HG03196 (cell line): ENCODE measurements at regions not wholly inside any gene's neighbourhood (a gene's known extent, or its start where the extent isn't known, plus 50 kb on each side); places are given as distances from the start of the nearest gene placed in this dataset.

Source experiments
- ATAC-seq: cut with Tn5 transposase; IDR thresholded peaks from one replicate; pipeline ENCODE4 v1.9.1; 2021; ENCODE audit not compliant: unreplicated experiment

DNA sequence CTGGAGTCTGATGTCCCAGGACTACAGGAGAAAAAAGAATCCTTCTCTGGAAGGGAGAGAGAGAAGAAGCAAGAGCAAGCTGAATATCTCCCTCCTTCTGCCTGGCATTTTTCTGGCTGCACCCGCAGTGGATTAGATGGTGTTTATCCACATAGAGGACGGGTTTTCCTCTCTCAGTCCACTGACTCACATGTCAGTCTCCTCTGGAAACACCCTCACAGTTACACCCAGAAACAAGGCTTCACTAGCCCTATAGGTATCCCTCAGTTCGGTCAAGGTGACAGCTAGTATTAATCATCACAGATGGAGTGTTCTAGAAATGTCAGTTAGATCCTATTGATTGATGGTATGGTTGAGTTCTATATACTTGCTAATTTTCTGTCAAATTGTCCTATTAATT is 87.9 kb downstream of the RHOU start:
- no peak for ATAC-seq

DNA sequence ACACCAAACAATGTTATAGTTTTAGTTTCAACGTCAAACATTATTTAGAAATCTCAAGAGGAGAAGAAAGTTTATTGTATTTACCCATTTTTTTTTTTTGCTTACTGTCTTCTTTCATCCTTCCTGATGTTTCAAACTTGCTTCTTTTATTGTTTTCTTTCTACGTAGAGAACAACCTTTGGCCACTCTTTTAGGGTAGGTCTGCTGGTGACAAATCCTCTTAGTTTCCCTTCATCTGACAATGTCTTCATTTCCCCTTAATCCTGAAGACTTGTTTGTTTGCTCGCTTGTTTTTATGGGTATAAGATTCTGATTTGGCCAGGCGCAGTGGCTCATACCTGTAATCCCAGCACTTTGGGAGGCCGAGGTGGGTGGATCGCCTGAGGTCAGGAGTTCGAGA is 89.1 kb downstream of the RHOU start:
- ATAC-seq = no peak

DNA sequence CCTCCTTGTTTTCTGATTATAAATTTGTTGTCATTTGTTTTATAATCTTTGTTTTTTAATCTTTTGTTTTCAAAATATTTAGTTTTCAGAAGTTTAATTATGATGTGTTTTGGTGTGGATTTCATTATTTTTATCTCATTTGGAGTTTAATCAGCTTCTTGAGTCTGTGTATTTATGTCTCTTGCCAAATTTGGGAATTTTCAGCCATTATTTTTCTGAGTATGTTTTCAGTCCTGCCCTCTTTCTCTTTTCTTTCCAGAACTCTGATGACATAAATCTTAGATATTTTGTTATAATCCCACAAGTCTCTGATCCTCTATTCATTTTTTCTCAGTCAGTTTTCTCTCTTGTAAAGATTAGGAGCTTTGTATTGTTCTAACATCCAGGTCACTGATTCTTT is 89.8 kb downstream of the RHOU start:
- no peak for ATAC-seq

DNA sequence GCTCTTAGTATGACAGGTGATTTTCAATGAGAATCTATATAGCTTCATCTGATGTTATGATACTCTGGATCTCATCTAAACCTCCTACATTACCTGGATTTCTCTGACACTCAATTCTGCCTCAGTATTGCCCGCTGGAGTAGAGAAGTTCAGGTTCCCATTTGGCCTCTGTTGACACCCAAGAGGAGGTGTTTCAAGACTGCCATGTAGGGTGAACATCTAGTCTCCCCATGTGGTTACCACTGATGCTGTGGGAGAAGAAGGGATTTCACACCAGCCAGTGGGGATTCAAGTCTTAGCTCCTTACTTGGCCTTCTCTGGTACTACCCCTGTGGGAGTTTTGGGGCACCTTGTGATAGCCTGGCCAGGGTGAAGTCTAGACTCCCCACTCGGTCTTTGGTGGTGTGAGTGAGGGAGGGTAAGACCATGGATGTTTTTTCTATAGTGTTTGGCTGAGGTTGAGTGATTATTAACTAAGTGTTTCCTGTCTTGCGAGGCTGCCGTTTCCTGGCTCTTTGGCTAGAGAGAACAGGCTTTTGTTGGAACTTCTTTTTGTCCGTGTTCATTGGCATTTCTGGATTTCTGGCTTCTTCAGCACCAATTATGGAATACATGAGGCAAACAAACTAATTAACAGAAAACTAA is 90.7 kb downstream of the RHOU start:
- ATAC-seq = peak; percentile 77

DNA sequence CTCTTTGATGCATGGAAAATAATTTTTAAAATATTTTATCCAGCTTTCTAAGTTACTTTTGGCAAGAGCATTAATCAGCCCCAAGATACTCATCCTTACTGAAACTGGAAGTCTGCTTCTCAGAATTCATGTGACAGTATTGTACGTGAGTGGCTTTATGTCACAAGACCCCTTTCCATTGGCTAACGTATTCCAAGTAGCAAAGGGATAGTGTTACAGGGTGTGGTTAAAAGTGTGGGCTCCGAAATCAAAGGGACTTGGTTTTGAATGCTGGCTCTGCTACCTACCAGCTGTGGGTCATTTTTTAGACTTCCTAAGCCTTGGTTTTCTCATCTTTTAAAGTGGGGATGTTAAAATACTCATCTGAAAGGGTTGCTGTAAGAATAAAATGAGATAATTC is 91.7 kb downstream of the RHOU start:
- no peak for ATAC-seq

DNA sequence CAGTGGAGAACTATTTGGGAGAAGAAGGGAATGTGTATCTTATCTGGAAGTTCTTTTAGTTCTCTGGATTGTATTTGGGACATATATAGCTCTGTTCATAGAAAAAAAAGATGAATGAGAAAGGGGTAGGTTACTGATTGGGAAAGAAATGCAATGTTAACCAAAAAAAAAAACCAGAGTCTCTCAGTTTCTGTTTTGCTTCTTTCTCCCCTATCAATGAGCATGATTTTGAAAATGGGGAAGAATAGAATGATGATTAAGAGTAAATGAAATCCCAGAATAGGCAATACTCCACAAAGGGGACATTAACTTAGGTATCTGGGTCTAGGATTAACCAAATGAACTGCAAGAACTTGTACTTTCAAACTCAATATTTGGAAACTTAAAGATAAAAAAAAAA is 92.9 kb downstream of the RHOU start:
- no peak for ATAC-seq

DNA sequence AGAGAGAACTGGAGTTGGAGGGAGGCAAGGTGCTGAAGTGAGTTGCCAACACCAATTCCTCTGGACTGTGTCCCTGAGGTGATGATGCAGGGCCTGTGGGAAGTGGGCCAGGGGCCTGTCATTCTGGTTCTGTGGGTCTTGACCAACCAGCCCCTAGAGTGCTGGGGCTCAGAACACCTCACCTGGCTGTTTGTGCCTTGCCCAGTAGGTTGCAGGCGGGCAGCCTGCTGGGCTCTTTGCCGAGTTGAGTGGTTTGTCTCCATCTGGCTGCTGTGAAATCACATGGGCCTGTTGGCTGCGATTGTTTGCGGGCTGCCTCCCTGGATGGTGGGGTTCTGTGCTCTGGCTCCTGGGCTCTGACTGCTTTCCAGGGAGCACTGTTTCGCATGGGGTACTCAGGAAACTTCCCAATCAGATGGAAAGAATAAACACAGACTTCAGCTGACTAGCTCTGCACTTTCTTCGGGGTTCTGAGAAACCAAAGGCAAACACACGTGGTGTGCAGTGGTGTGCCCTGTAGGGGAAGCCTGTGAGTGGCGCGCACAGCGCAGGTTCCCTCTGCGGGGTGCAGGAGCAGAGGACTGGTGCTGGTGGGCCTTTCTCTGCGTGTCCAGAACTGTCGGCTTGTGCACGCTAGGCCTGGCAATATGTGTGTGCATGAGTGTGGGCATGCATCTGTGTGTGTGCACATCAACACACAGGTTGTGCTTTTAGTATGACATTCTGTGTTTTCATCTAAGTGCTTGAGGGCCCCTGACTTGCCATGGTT is 95.1 kb downstream of the RHOU start:
- no peak for ATAC-seq

DNA sequence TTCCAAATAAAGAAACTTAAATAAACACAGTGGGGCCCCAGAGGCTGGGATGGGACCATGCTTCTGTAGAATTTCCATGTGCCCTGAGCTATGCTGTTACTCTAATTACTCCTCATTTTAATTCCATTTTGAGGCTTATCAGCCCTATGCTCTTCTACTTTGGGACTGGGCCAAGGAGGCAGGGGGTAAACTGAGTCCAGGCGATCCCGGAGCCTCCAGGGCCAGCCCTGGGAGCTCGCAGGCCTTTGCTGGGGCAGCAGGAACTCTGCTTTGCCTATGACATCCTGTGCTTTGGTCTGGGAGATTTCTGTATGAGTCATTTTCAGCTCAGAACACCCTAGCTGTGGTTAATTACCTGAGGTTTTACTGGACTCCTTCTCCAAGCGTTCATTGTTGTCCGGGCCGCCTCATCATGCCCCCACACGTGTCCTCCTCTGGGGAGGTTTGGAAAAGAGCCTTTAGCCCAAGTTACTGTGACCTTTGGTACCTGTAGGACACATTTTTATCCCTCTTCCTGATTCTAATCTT is 95.7 kb downstream of the RHOU start:
- ATAC-seq = peak; percentile 75

DNA sequence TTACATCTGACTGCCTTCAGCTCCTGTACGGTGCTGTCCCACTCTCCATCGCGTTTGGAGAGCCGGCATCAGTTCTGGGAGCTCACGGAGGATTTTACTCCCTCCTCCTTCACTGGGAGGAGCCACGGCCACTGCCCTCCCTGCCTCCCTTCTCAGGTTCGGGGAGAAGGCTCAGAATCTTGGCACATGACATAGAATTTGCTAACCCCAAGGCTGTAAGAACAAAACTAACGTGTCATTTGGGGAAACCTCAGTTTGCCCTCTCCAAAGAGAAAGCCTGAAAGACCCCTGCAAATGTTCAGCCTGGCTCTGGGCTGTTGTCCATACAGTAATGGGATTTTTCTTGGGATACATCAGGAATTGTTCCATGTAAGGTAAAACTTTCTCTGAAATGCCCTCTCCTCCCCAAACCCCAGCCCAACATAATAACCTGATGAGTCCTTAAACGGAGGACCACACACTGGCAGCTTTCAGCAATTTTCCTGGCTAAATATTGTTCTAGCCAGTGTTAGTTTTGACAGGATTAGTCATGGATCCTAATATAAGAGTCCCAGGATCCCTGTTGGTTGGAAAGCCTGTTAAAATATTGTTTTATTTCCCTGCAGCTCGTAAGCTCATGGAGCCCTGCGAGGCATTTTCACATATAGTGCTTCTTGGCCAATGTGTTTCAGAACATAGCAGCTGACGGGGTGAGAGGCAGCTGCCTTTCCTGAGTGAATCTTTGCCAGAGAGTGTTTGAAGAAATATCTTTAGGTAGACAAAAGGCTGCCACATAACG is 98.8 kb downstream of the RHOU start:
- ATAC-seq = no peak

DNA sequence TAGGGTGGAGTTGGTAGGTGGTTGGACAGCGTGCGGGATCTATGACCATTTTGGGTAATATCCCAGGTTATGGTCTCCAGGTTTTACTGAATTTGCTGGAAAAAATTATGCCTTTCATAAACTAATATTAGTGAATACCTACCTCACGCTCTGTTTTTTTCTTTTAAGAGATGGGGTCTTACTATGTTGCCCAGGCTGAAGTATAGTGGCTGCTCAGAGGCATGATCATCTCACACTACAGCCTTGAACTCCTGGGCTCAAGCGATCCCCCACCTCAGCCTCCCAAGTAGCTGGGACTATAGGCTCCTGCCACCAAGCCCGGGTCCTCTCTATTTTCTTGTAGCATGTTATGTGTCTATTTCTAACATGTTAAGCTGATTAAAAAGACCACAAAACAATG is 100.2 kb downstream of the RHOU start:
- ATAC-seq = no peak

DNA sequence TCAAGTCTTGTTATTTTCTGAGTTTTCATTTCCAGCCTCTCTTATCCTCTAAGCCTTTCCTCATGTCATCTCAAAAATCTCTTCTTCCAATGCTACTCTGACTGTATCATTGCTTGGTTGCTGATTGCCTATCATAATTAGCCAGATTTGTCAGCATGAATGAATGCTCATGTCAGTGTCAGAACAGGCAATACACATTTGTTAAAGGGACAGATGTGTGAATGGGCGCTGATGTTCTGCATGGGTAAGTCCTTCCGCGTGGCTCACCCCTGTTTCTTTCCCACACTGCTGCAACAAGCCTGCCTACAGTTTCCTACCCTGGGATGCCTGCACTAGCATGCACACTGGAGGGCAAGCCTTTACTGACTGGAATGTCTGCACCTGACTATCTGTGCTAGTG is 100.6 kb downstream of the RHOU start:
- ATAC-seq = no peak

DNA sequence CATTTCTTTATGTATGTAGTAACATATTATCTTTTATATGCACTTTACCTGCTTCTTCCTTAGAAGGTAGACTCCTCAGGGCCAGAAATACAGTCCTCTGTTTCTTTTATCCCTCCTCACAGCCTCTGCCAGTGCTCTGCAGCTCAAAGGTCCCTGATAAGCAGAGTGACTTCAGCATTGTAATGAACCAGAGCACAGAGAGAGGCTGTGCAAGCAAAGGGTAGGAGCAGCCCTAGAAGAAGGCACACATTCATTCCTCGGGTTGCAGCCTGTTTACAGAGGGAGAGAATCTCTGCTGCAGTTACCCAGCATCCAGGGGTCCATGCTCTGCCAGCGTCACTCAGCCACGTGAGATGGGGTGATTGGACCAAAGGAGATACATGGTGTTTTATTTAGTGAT is 101.1 kb downstream of the RHOU start:
- no peak for ATAC-seq

DNA sequence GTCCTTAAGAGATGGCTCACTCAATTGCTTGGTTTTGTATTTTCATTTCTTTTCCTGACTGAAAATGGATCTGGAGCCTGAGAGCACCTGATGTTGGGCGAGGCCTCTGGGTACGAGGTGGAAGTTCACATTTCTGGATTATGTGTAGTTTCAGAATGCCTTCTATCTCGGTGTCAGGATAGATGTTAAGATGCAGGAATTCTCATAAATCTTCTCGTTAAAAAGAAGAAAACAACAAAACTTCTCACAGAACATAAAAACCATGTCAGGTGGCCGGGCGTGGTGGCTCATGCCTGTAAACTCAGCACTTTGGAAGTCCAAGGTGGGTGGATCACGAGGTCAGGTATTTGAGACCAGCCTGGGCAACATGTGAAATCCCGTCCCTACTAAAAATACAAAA is 101.8 kb downstream of the RHOU start:
- ATAC-seq = no peak

DNA sequence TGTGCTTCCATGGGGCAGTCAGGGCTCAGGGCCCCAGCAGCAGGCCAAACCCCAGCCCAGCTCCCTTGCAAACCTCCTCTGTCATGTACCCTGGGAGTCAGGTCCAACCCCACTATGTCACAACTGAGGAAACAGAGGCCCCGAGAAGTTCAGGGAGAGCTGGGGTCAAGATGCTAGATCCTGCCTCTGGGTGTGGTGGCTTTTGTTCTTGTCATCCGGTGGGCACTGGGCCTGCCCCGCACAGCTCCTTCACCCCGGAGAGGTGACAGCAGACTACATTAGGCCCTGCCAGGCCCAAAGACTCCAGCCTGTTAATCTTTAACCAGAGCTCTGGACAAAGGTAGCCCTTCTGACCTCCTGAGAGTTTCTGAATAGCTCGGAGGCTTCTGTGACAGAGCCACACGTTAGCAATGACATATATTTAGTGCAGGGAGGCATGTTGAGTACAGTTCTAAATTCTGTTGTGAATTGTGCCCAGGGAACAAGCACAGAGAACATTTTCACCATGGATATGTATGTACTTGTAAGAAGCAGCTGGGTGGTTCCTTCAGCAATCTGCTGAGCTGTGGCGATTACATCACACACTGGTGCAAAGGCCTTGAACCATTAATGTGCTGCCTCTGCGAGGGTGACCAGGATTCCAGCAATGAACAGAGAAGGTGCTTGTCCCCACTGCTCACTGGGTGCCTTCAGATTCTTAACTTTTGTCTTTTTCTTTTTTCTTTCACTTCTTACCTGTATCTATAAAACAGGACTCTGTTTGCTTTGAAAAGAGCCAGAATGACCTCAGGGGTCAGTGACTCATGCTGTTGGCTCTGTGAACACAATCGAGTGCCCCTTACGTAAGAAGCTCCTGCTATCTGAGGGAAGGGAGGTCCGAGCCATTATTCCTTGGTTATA is 102.8 kb downstream of the RHOU start:
- ATAC-seq = peak; percentile 49

DNA sequence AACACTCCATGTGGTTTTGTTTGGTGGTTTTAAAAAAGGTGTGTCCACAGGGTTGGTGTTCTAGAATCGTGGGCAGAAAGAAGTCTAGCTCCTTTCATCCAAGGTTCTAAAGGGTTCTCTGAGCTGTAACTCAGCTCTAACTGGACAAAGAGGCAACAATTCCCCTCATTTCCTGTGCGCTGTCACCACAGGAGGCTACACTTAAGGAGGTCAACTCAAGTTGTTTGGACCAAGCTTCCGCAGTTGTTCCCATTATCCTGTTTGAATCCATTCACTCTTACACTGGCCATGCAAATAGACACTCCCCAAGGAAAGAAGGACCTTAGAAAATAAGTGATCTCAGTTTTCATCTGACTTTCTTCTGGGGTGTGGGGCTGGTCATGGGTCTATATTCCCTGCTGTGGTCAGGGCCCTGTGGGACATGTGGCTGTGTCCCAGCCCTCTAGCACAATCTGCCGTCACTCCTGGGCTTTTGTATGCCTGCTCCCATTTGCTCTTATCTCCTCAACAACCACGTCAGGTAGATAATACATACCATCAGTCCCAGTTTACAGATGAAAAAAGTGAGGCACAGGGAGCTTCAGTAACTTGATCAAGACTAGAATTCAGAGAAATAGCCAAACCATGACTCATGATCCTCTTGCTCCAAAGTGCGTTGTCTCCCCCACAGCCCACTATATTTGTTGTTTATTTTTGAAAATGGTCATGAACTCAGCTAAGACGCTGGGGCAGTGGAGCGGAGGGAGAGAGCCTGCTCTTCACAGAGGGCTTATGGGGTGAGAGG is 103.6 kb downstream of the RHOU start:
- no peak for ATAC-seq

DNA sequence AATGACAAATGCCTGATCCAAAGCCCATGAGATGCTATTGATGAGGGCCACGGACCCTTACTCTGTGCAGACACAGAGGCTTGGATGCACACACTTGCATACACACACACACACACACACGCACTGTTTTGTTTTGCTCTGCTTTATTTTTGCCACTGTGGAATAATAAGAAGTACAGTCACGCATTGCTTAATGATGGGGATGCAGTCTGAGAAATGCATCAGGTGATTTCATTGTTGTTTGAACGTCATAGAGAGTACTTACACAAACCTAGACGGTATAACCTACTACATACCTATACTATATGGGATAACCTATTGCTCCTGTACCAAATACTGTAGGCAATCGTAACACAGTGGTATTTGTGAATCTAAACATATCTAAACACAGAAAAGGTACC is 104.4 kb downstream of the RHOU start:
- ATAC-seq = no peak

DNA sequence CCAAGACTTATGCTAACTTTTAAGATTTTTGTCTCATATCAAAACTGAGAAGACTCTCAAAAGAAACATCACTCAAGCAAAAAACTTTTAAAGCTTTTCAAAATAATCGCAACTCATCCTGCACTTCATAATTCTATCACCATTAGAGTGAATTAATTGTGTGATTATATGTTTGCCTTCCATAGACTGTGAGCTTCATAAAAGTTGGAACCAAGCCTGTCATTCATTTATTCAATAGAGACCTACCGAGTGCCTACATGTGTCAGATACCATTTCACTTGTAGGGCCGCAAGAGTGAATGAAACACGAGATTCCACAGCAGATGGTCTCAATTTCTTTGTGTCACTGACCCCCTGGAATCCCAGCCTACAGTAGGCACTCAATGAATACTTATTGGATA is 106.4 kb downstream of the RHOU start:
- ATAC-seq = no peak

DNA sequence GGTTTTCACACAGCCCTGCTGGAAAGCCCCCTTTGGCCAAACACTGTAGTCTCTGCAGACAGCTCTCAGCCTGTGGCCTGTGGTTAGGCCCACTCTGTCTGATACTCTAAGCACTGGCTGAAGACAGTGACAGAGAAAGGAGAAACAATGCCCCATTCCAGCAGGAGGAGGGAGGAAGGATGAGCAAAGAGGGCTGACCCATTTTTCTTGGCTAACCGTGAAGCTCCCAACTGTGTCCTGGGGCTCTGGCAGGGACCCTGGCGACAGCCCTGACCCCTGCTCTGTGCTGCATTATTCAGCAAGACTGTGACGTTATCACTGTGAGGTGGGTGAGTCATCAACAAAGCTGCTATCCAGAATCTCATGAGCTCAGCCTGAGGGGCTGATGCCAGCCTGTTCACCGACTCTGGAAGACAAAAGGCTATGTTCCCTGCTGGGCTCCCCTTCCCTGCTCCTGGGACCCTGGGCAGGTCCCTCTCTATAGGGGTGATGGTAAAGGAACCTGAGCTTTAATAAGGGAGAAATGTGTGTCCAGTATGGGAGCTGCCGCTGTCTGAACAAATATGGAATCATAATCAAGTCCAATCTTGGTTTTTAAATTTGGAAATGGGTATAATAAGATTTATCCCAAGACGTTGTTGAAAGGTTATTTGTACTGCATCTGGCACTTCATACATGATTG is 107.0 kb downstream of the RHOU start:
- no peak for ATAC-seq

DNA sequence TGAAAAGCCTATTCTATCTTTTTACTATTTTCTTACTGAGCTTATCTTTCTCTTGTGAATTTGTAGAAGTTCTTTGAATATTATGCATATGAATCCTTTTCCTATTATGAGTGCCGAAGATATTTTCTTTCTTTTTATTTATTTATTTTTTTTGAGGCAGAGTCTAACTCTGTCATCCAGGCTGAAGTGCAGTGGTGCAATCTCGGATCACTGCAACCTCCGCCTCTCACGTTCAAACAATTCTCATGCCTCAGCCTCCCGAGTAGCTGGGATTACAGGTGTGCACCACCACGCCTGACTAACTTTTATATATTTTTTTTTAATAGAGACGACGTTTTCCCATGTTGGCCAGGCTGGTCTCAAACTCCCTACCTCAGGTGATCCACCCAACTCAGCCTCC is 109.8 kb downstream of the RHOU start:
- ATAC-seq = no peak

DNA sequence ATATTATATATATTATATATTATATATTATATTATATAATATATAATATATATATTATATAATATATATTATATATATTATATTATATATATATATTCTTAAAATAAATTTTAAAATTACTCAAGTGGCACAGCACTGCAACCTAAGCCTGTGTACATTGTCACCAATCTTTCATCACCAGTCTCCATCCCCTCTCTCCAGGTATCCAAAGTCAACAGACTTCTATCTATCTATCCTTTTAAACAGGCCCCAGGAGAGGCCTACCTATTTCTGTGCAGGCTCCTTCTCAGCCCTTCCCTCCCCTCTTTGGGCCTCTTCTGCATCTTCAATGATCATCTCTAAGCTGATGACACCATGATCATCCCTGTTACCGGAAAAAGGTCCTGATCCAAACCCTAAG is 111.7 kb downstream of the RHOU start:
- no peak for ATAC-seq
